Prostate gland (tissue), 2 donors: ENCODE measurements at regions not wholly inside any gene's neighbourhood (a gene's known extent, or its start where the extent isn't known, plus 50 kb on each side); places are given as distances from the start of the nearest gene placed in this dataset.

Experiments used
- POLR2A ChIP-seq: fragments of 450-650 bp; IDR thresholded peaks from one replicate; pipeline ENCODE4 v1.6.1; 2016; ENCODE audit warnings: antibody characterized with exemption, mild to moderate bottlenecking
- TF ChIP-seq, protein P1 (sequence below), 4 experiments: fragments of 200-600 bp in 2 of 4; fragments of 450-650 bp in 2 of 4; sonication (generic) in 2 of 4; IDR thresholded peaks; 1 replicate in 3 of 4; 2 replicates in 1 of 4; pipeline ENCODE4 v1.5.1; 2016 to 2019; ENCODE audit warnings: antibody characterized with exemption in 4 of 4, mild to moderate bottlenecking in 2 of 4, moderate library complexity in 2 of 4

DNA sequence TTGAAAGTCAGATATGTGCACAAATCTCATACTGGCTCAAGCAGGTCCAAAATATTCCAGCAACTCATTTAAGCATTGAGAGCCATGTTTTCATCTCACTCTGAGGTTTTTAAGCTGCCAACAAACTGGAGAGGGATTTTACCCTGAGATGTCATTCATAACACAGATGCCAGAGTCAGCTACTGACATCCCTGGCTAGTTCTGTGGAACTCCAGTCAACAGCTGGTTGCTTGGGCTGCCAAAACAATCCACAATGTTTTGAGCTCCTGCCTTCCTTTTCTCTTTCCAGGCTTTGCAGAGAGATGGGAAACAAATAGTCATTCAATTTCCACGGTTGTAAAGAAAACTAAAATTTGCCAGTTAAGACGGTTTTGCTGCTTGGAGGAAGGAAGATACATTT lies 621.2 kb upstream of the FBXO33 start:
- TF ChIP-seq, protein P1, sequence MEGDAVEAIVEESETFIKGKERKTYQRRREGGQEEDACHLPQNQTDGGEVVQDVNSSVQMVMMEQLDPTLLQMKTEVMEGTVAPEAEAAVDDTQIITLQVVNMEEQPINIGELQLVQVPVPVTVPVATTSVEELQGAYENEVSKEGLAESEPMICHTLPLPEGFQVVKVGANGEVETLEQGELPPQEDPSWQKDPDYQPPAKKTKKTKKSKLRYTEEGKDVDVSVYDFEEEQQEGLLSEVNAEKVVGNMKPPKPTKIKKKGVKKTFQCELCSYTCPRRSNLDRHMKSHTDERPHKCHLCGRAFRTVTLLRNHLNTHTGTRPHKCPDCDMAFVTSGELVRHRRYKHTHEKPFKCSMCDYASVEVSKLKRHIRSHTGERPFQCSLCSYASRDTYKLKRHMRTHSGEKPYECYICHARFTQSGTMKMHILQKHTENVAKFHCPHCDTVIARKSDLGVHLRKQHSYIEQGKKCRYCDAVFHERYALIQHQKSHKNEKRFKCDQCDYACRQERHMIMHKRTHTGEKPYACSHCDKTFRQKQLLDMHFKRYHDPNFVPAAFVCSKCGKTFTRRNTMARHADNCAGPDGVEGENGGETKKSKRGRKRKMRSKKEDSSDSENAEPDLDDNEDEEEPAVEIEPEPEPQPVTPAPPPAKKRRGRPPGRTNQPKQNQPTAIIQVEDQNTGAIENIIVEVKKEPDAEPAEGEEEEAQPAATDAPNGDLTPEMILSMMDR (IDR thresholded peaks at IDR 0.05) = no peak
- TF ChIP-seq POLR2A = no peak
